NCI-H446 (cell line): ENCODE measurements at regions not wholly inside any gene's neighbourhood (a gene's known extent, or its start where the extent isn't known, plus 50 kb on each side); places are given as distances from the start of the nearest gene placed in this dataset.

ENCODE experiments used
- DNase-seq, 2 experiments: peaks; one replicate each; lab custom pipeline; 2025; lab: John Stamatoyannopoulos, UW

GRCh38 chr2:16005816-16006536 lies 65.6 kb downstream of the MYCN start:
- no peak for DNase-seq

GRCh38 chr2:16005389-16005788 lies 65.0 kb downstream of the MYCN start:
- DNase-seq = no peak

DNA sequence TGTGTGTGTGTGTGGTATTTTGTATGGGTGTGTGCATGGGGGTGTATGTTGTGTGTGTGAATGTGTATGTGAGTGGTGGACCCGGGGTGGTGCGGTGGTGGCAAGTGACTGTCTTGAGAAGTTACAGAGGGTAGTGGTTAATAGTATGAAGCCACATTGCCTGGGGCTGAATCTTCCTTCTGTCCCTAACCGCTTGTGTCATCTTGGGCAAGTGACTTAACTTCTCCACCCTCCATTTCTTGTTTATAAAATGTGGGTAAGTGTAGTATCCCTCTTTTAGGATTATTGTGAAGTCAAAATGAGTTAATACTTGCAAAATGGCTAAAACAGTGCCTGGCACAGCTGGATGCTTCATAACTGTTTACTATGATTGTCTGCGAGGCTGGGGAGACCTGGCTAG lies 63.5 kb downstream of the MYCN start:
- DNase-seq = no peak

DNA sequence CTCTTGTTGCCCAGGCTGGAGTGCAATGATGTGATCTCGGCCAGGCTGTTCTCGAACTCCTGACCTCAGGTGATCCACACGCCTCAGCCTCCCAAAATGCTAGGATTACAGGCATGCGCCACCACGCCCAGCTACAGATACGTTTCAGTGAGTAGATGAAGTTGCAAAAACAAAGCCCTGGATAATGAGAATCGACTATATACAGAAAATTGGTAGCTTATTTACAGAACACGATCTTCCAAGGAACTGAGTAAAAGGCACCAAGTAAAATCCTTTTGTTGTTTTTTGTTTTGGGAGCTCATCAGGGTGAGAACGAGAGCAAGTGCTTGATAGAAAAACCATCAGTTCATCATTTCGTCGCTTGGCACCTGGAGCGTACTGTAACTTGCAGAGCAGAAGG lies 62.8 kb downstream of the MYCN start:
- DNase-seq = no peak

DNA sequence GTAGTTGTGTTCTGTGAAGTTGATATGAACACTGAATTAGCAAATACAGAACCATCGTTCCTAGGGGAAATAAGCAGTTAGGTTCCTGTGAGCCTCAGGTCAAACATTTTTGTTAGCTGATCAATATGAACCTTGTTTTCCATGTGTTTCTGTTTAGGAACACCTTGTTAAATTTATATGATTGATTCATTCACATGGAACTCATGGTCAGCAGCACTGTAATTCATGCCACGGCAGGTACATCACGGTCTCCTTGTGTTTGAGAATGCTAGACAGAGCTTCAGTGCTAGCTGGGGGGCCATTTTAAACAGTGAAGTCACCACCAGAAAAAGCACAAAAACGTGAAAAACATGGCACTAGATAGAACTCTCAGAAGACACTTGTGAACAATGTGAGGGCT lies 62.2 kb downstream of the MYCN start:
- no peak for DNase-seq

DNA sequence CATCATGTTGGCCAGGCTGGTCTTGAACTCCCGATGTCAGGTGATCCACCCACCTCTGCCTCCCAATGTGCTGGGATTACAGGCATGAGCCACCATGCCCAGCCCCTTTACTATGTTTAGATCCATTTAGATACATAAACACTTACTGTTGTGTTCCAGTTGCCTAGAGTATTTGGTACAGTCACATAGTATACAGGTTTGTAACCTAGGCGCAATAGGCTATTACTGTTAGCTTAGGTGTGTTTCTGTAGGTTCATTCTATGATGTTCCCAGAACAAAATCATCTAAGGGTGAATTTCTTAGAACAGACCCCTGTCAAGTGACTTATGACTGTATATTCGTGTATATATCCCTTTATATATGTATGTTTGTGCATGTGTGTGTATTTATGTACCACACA lies 61.8 kb downstream of the MYCN start:
- DNase-seq = no peak

GRCh38 chr2:16000642-16001041 lies 60.3 kb downstream of the MYCN start:
- no peak for DNase-seq

DNA sequence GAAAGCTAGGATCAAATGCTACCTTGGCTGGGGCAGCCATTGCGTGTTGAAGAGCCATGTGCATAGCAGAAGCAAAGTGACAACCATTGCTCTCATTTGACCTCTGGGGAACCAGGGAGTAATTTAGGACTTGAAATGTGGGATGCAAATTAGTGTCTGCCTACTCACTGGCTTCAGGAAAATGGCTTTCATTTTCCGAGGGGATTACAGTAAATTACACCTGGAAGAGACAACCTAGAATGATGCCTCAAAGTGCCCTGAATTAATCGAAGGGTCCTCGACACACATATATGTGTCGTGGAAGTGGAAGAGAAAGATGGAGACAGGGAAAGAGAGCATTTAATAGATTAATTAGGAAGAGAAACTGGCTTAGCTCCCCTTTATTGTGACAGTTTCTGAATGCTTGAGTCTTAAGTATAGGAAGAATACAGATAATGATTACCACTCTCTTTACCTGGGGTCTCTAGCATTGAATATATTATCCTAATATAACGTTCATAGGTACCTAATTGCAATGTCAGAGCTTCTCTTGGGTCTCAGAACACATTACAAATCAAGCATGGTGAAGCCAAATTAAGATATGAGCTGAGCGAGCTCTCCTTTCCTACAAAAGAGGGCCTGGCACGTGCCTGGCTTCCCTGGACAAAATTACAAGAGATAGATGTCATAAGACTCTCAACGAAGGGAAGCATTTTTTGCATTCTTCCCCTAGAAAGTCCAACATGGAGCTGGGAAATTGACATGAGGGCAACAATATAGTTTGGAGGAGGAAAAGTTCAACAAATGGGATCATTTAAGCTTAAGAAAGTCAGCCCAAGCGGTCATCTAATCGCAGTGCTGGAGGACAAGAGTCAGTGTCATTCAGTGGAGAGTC lies 59.5 kb downstream of the MYCN start:
- no peak for DNase-seq

DNA sequence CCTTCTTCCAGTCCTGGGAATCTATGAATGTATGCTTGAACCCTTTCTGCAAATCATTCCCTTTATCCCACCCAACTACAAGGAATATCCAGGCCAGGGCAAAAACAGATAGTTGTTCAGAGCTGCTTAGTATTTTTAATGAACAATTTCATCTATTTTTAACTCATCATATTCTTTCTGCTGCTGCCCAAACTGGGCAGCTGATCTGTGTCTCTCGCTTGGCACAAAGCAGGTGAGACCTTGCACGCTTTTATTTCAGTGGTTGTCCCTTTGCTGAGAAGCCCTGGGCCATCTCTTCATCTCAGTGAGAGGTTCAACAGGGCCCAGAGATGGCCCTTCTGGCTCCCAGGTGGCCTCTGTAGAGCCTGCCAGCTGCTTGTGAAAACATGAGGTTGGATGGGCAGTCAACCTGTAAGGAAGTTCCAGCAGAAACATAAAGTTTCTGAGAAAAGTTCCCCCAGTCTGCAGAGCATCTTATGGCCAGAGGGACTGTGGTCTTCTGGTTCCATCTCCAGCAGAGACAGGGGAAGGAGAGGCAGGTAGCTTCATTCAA lies 57.5 kb downstream of the MYCN start:
- no peak for DNase-seq

- no peak for DNase-seq
Measured at GRCh38 chr2:15996536-15997423, 56.4 kb downstream of the MYCN start.
